ENCODE measurements at regions not wholly inside any gene's neighbourhood (a gene's known extent, or its start where the extent isn't known, plus 50 kb on each side); places are given as distances from the start of the nearest gene placed in this dataset.

- dilution Hi-C loops (cut with HindIII; ENCODE audit: low sequenced_read_pairs, unreplicated experiment) (no loop called here), in situ Hi-C loops (cut with MboI; ENCODE audit: low sequenced_read_pairs) (no loop called here), intact Hi-C loops (cut with micrococcal nuclease) (no loop called here)
- Histone ChIP-seq H3K9me1 (ENCODE audit: insufficient read depth, low read length) (peaks cover 3% of the 10 kb centered on the region; the same call in 1 of the 2 replicates), H3K56ac (ENCODE audit: extremely low read depth, insufficient read depth, low read length) (no peak overlapping the region), H3K4me2 (ENCODE audit: low read depth, low read length) (no peak overlapping the region), H3K4me3 (ENCODE audit: insufficient read depth, low read depth, low read length) (no peak overlapping the region), H4K5ac (ENCODE audit: low read depth, low read length) (no peak overlapping the region), H2BK120ac (ENCODE audit: low read depth, low read length) (no peak overlapping the region), H3K18ac (ENCODE audit: low read depth, low read length) (no peak overlapping the region), H4K91ac (ENCODE audit: insufficient read depth, low read depth, low read length) (no peak overlapping the region), H3K9ac (ENCODE audit: low read depth, low read length) (no peak overlapping the region), H2AFZ (replicated peaks; ENCODE audit: low read length, poor library complexity) (no peak overlapping the region), H2AK9ac (replicated peaks; ENCODE audit: low read depth, low read length, poor library complexity) (no peak overlapping the region), H3K27ac (ENCODE audit: insufficient read depth, low read length) (no peak overlapping the region), H2AK5ac (ENCODE audit: low read depth, low read length) (no peak overlapping the region), H3K4ac (ENCODE audit: low read depth, low read length) (no peak overlapping the region), H2BK20ac (ENCODE audit: low read depth, low read length) (no peak overlapping the region), H4K8ac (ENCODE audit: low read depth in 2 of 2, low read length in 2 of 2) (no peak overlapping the region), H2BK15ac (ENCODE audit: low read depth, low read length) (no peak overlapping the region), H3K36me3 (ENCODE audit: control insufficient read depth, insufficient read depth, low read length) (no peaks in the 10 kb centered on the region), H3K79me1 (ENCODE audit: low read depth in 1 of 2, low read length in 2 of 2) (no peaks in the 10 kb centered on the region), H3K9me3 (ENCODE audit: control insufficient read depth, insufficient read depth, low read length) (peaks cover 6% of the 10 kb centered on the region), H4K20me1 (ENCODE audit: insufficient read depth, low read length) (no peaks in the 10 kb centered on the region), H2BK5ac (ENCODE audit: low read depth, low read length, poor library complexity, severe bottlenecking) (no peak overlapping the region), H3K27me3 (ENCODE audit: control insufficient read depth, insufficient read depth, low read length) (peaks cover 36% of the 10 kb centered on the region), H3K4me1 (ENCODE audit: control insufficient read depth, insufficient read depth, low read length) (0 out of 2 replicates have a peak, but pooled peaks cover 2% of the 10 kb centered on the region), H3K14ac (replicated peaks; ENCODE audit: low read depth, low read length) (no peak overlapping the region), H3K23ac (ENCODE audit: low read depth, low read length) (no peak overlapping the region)
- TF ChIP-seq SMC3 (IDR thresholded peaks at IDR 0.05; ENCODE audit: low read depth, low read length) = no peak
- TF ChIP-seq USF2 (IDR thresholded peaks at IDR 0.05; ENCODE audit: low read depth, low read length) = no peak
- no peak for TF ChIP-seq MAFK (IDR thresholded peaks at IDR 0.05; ENCODE audit: low read depth, low read length)
- no peak for TF ChIP-seq RFX5 (IDR thresholded peaks at IDR 0.05; ENCODE audit: low read depth, low read length)
- TF ChIP-seq BHLHE40 (IDR thresholded peaks at IDR 0.05; ENCODE audit: low read depth, low read length) = no peak
- TF ChIP-seq NFE2L2 (IDR thresholded peaks at IDR 0.05; ENCODE audit: low read depth, low read length) = no peak
- no peak for TF ChIP-seq CTCF (conservative IDR thresholded peaks at IDR 0.05; ENCODE audit: low read depth, low read length)
- no peak for TF ChIP-seq ELK1 (IDR thresholded peaks at IDR 0.05; ENCODE audit: borderline replicate concordance, low read depth, low read length)
- no peak for TF ChIP-seq MAZ (IDR thresholded peaks at IDR 0.05; ENCODE audit: borderline replicate concordance, low read depth, low read length)
- TF ChIP-seq POLR2A (IDR thresholded peaks at IDR 0.05; ENCODE audit: low read depth, low read length) = no peak
- no peak for TF ChIP-seq RCOR1 (IDR thresholded peaks at IDR 0.05; ENCODE audit: insufficient replicate concordance, low read length)
- no peak for TF ChIP-seq CHD1 (IDR thresholded peaks at IDR 0.05; ENCODE audit: low read depth, low read length)
- TF ChIP-seq RAD21 (IDR thresholded peaks at IDR 0.05; ENCODE audit: low read length) = no peak
- TF ChIP-seq MXI1 (IDR thresholded peaks at IDR 0.05; ENCODE audit: borderline replicate concordance, low read depth, low read length) = no peak
- TF ChIP-seq FOS (IDR thresholded peaks at IDR 0.05; ENCODE audit: low read depth, low read length) = no peak
- no peak for TF ChIP-seq CEBPB (IDR thresholded peaks at IDR 0.05; ENCODE audit: low read depth, low read length)
- CTCF ChIA-PET = no interaction called here
- DNase-seq (no peak), ATAC-seq (ENCODE audit: low read depth) (no peak)
- POLR2A ChIA-PET (ENCODE audit: unreplicated experiment) = no interaction called here
- WGBS, 2 experiments (ENCODE audit: extremely low coverage in 2 of 2, insufficient read length in 1 of 2) = no CpG with 5 or more reads among the region's 4 CpGs
- no TSS peak for BruUV-seq (replicated peaks)
These were observed 126.5 kb downstream of the SYF2 start for GRCh38 chr1:25105836-25106235.

Data from IMR-90 (cell line).